Activated CD4-positive, alpha-beta T cell treated with anti-CD3 and anti-CD28 coated beads, Interleukin-2, amount 50 U/mL, for 48 hours (primary cell): ENCODE measurements at regions not wholly inside any gene's neighbourhood (a gene's known extent, or its start where the extent isn't known, plus 50 kb on each side); places are given as distances from the start of the nearest gene placed in this dataset.
"Not testable (repeated sequence)": the region's sequence is repeated elsewhere in the genome, so short reads cannot be mapped to it uniquely, and the experiment has no call there.

ENCODE experiments used
- DNase-seq, 2 experiments: peaks; one replicate each; pipeline ENCODE4 v3.0.0-alpha.2; 2020

DNA sequence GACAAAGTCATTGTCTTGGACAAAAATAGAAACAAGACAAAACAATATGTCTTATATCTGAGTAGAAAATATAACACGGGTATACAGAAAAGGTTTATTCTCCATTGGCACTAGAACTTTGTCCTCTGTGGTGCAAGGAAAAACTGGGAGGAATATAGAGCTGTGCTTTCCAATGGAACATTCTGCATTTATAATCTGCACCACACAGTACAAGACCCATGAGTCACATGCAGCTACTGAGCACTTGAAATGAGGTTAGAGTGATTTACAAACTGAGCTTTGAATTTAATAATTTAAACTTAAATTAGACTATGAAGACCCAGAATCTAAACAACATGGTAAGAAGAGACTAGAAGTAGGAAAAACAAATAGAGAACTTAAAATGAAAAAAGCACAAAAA, 86.1 kb downstream of the RAP2A start:
- no peak for DNase-seq

DNA sequence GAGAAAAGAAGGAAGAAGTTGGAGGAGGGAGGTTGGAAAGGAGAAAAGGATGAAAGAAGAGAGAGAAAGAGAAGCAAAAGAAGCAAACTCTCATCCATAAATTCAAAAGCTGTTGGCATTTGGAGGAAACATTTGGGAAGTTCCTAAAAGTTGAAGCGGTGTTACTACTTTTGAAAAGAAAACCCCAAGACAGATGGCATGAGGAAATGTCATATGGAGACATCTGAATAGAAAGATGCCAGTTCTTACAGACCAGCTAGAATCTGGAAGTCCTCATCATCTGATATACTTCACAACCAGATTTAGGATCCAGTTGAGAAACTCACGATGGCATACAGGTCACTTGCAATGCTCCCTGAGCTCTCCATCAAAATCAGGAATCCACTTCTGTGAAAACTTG, 86.9 kb downstream of the RAP2A start:
- DNase-seq = no peak

DNA sequence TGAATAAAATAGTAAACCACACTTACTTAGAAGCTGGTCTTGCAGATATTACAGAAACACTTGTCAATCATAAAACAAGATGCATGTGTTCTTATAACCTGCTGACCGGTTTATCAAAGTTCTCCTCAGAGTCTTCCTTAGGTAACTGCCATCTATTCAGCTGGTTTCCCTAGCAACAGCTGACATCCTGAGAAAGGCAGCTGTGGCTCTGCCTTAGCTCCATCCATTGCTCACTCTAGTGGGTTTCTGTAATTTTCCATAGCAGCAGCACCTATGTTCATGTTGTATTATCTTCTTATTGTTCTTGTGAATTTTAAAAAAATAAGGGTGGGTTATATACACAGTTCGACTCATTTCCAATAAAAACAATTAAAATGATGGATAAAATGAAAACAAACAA, 87.8 kb downstream of the RAP2A start:
- no peak for DNase-seq

DNA sequence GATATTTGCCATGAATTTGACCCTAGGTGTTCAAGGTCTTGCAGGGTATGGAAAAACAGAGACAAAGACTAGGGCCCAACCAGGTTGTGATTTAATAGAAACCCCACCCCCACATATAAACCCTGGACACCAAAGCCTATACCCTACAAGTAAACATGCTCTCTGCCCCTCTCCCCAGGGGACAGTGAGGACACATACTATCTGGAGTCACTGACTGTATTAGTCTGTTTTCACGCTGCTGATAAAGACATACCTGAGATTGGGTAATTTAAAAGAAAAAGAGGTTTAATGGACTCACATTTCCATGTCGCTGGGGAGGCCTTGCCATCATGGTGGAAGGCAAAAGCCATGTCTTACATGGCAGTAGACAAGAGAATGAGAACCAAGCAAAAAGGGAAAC, 88.3 kb downstream of the RAP2A start:
- DNase-seq = no peak

DNA sequence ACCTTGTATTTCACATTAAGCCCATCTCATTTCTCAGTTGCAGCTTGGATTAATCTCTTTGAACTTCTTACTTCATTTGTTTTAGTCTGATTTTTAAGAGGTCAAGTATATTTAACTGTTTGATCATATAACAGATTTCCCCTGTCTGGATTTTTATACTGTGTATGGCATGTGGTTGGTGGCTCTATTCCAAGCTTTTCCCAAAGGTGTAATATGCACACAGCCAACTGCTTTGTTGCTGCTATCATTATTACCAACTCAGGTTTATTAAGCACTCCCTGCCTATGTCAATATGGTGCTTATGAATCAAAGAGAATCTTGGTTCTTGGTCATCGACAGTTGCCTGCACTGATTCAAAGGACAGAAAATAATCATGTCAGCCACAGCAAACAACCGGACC, 92.6 kb downstream of the RAP2A start:
- no peak for DNase-seq

DNA sequence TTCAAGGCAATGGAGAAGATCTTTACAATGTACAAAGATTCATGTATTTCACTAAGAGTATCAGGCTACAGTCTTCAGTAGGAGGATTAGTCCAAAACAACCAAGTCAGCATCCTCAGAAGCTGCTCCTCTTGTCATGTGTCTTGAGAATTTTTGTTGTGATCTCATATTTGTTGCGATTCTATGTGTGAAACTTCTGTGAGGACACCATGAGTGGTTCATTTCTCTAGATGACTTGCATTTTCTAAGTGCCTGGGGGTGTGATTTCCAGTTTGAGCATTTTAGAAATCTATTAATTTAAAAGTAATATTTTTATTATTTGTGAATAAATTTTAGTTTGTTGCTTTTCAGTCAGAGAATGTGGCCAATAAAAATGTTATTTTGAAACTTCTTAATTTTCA, 94.5 kb downstream of the RAP2A start:
- no peak for DNase-seq

DNA sequence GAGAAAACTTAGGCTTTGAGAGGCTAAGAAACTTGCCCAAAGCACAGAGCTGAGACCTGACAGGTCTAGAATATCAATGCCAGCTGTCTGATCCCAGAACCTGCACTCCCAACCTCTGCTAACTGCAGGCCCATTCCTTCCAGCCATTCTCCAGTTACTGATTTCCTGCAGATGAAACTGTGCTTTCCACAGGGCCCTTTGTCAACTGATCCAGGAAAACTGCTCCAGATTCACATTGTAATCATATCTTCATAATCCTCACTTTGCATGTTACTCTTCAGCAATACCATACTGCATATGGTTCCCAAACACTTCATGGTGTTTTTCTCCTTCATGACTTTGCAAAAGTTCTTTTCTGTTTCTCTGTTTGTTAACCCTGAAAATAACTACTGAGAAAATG, 100.6 kb downstream of the RAP2A start:
- no peak for DNase-seq

DNA sequence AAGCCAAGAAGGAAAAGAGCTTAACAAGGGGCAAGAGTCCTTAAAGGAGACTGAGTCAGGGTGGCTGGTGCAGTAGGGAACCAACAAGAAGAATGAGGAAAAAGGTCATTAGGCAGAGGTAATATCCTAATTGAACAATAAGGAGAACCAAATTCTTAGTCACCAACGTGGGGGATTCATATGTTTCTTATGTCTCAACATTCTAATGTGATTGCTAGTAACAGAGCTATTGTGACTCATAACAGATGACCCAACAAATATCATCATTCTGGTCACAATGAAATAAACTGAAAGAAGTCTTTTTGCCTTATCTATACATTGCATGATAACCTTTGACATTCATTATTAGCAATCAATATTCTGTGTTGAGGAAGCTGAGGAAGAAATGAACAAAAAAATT, 101.6 kb downstream of the RAP2A start:
- DNase-seq = no peak

DNA sequence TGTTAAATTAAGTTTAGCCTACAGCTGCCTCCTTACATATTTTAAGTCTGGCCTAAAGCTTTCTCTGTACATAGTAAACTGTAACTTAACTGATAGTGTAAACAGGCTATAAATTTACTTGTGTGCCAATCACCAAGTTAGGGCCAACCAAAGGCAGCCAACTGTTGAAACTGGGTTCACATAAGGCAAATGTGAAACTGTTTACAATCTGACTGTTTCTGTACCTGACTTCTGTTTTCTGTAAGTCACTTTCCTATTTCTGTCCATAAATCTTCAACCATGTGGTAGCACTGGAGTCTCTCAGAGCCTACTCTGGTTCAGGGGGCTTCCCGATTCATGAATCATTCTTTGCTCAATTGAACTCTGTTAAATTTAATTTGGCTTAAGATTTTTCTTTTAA, 103.1 kb downstream of the RAP2A start:
- DNase-seq = no peak

DNA sequence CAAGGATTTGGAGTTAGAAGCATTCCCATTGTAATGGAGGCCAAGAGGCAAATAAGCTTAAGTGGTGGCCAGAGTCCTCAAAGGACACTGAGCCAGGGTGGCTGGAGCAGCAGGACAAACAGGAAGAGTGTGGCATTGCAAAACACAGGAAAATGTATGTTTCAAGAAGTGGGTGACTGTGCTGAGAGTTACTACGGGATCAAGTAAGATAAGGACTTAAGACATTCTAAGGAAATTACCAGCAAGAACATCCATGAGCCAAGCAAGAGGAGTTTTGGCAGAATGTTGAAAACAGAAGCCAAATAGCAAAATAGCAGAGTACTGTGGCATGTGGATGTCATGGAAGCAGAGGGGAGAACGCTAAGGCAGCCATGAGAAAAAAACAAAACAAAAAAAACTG, 104.2 kb downstream of the RAP2A start:
- DNase-seq = no peak

DNA sequence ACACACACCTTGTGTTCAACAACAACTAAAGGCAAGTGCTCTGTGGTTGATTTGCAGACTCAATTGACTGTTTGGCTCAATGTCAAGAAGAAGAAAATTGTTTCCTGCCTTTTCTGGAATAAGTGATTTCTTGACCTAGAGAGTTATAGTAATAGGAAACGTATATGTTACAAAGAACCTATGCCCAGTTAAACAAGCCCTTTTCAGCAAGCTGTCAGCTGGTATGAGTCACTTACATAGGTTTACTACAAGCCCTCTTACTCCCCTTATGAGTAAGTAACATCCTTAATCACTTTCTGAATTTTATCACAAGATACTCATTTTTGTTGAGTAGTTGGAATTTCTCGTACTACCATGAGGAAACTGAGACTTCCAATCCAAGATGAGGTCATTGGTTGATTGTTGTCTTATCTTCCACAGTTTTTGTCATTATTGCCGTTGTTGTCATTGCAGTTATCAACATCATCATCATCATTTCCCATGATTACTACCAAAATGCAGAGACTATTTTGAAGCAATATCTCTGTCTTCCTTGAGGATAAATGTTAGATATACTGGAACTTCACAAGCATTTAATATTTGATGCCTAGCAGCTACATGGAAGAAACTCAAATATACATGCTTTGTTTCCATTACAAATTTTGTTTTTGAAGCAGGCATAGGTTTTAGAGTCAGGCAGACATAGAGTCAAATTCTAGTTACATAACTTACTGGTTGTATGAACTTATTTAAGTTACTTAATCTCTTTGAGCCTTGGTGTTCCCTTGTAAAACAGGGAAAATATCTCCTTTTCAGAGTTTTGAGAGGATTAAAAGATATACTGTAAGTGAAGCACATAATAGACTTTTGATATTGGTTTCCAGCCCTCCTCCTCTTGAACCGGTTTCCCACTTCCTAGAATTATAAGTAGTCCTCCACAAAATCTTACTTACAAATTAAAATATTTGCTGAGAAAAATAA, 106.0 kb downstream of the RAP2A start:
- DNase-seq = no peak

DNA sequence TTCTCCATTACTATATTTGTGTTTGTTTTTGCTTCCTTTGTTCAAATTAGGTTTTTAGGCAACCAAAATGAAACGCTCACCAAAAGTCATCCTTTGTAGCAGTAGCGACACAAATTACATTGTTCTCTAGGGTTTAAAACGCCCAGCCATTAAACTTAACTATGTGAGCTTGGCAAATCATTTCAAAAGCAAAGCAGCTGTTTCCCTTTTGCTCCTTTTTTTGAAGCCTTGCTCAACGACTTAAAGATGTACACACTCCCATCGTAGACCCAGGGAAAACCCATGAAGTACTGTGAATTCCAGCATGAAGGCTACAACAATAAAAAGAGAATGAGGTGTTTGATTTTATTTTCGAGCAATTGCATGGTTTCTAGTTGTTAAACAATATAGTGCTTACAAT, 106.7 kb downstream of the RAP2A start:
- no peak for DNase-seq

DNA sequence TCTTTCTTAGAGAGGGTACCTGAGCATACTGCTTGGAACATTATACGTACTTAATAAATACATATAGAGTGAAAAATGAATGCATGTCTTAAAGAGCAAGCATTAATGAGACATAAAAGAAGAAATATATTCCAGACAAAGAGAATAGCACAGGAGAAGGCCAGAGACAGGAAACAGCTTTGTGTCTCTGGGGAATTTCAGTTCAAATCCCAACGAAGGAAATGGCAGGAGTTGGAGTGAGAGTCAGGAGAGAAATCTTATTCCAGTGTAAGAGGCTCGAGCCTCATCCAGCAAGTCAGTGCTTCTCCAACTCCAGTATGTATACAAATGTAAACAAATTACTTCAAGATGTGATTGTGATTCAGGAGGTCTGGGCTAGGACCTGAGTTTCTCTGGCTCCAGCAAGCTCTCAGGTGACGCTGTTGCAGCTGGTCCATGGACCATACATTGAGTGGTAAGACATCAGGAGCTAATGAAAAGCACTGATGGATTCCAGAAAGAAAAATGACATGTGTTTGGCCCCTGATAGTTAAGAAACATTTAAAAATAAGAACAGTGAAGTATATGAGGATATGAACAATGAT, 108.2 kb downstream of the RAP2A start:
- no peak for DNase-seq

DNA sequence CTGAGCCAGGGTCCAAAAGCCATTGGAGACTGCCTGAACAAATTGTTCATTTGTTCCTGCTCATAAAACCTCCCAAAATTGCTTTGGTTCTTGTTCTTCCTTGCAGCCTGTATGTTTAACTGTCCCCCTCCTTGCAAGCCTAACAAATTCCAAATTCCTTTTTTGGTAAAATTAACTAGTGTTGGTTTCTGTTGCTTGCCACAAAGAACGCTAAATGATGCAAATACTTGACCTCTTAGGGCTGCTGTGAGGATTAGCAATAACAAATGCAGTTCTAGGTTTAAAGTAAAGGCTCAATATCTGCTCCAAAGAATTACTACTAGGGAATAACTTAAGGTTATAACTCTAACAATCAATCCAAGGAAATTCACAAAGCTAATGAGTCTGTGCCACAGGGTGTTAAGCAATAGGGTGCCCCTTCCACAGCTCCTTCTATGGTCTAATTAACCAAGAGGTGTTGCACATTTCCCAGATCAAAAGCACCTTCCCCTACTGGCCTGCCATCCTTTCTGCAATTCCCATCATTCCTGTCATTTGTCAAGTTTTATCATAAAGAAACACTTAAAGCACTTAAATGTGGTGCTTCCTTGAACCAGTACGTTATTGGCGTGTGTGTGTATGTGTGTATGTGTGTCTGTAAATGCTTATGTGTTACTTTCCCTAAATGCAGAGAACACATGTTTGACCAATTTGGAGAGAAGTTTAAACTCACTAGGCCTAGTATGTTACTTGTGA, 110.2 kb downstream of the RAP2A start:
- DNase-seq = no peak

DNA sequence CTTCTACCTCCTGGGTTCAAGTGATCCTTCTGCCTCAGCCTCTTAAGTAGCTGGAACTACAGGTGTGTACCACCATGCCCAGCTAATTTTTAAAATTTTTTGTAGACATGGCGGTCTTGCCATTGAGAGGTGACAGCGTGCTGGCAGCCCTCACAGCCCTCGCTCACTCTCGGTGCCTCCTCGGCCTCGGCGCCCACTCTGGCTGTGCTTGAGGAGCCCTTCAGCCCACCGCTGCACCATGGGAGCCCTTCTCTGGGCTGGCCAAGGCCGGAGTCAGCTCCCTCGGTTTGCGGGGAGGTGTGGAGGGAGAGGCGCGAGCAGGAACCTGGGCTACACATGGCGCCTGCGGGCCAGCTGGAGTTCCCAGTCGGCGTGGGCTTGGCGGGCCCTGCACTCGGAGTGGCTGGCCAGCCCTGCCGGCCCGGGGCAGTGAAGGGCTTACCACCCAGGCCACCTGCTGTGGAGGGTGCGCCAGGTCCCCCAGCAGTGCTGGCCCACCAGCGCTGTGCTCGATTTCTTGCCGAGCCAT, 111.1 kb downstream of the RAP2A start:
- DNase-seq = not testable (repeated sequence)

DNA sequence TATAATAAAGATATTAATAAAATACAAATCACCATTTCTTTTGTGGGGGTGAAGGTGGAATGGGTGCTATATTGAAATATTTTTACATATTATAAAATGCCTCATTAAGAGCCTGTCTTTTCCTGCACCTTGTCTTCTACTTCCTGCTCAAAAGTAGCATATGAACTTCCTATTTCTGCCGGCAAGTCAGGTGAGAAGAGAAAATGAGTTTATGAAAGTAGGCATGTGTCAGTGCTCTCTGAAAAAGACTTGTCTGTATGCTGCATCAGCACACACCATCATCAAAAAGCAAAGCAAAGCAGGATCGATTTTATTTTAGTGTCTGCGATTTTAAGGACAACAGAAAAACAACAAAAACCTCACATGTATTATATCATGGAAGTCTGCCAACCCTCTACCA, 114.2 kb downstream of the RAP2A start:
- DNase-seq = no peak

DNA sequence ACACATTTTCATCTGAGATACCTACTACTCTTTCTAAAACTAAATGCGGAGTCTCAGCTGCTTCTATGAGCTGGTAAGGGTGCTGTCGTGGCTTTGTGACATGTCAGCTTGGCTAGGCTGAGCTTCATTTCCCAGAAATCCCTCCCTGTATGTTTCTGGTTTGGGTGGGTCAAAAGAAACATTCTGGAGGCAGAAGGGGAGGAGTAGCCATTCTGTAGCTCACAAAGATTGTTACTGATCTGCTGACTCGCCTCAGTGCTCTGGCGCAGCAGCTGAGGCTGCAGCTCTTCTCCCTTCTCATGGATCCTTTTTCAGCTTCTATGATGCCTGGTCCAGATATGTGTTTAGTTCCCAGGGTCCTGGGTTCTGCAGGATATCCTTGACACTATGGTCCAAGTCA, 114.7 kb downstream of the RAP2A start:
- no peak for DNase-seq

DNA sequence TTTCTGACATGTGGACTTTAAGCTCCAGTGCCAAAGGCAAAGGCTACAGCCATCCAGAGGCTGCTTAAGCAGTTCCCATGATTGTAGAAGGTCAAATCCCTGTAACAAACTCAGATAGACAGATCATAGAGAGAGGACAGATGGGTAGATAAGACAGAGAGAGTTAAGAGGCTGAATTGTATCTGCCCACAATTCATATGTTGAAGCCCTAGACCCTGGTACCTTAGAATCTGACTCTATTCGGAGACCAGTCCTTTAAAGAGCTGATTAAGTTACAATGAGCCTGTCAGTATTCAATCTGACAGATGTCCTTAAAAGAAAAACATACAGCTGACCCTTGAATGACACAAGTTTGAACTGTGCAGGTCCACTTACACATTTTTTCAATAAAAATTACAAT, 115.2 kb downstream of the RAP2A start:
- no peak for DNase-seq

DNA sequence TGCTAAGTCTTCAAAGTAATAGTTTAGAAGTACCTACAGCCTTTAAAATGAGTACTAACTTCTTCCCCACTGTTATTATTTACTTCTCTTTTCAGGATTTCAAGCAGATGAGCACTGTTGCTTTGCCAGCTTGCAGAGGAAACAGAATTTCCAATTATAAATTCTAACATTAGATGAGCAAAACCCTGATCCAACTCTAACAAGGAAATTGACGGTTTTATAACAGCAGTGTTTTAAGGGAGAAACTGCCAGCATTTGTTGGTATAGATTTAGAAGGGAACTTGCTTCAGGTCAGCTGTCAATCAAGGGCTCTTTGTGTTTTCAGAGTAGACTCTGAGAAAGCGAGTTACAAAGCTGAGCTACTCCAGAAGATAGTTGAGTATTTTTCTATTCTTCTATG, 120.5 kb downstream of the RAP2A start:
- DNase-seq = no peak

DNA sequence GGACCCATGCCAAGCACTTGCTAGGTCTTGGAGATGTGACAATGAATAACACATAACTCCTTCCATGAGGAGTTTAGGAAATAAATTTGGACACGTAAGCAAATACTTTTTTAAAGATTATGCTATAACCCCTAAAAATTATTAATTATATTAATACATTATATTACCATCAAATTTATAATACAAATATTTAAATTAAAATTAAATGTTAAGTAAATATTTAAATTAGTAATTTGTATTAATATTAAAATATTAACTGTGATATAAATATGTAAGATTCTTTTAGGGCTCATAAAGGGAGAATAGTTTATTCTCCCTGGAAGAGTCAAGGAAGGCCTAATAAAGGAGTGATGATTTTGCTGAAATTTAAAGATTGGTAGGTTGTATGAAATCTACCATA, 121.1 kb downstream of the RAP2A start:
- no peak for DNase-seq

DNA sequence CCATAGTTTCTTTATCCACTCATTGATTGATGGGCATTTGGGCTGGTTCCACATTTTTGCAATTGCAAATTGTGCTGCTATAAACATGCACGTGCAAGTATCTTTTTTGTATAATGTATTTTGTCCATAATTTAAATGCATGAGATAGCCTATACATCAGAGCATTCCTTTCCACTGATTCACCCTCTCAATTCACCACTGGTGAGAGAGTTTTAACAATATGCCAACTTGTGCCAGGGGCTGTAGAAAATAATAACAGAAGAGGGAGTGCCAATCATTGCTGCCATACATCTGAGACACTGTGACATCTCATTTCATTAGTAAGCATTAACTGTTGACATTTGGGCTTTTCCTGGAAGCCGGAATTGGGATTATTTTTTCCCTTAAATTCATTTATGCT, 125.1 kb downstream of the RAP2A start:
- DNase-seq = no peak

DNA sequence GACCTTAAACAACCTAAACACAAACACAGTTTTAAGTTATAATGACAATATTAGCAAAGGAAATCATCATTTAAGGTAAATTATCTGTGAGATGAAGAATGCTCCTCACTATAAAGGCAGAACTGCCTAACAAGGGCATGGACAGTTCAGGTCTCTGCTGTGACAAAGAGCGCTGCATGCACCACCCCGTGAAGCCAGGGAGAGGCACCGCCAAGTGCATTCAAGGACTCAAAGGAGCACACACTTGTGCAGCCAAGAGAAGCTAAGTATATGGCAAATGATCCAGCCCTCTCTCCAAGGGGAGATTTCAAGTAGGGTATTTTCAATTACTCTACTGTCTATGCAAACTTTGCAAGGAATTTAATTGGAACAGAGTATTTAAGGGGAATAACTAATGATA, 126.0 kb downstream of the RAP2A start:
- DNase-seq = no peak

DNA sequence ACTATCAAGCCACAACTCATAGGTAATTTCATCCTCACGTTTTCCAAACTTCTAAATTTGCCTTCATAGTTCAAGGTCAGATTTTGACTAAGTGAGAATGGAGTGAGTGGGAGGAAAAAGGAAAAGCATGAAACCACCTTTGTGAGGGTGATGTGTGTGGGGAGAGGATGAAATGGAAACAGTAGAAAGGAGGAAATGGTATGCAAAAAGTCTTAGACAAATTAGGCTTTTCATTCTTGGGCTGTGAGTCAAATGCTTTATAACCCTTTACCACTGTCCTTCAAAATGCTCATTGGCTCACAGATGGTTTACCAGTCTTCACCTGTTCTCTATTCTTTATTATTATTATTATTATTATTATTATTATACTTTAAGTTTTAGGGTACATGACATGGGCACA, 127.2 kb downstream of the RAP2A start:
- DNase-seq = no peak

DNA sequence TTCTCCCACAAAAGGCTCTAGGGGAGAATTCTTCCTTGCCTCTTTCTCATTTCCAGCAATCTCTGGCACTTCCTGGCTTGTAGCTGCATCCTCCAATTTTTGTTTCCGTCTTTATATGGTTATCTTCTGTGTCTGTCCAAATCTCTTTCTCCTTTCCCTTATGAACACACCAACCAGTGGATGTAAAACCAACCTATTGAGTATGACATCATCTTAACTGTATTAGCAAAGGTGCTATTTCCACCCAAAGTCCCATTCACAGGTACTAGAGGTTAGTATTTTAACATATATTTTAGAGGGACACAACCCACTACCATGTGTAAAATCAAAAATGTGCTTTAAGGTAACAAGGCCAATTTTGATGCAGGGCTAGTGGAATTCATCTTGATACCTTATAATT, 129.0 kb downstream of the RAP2A start:
- no peak for DNase-seq
